HCT116 (cell line): ENCODE measurements at regions not wholly inside any gene's neighbourhood (a gene's known extent, or its start where the extent isn't known, plus 50 kb on each side); places are given as distances from the start of the nearest gene placed in this dataset.

Source experiments
- ATAC-seq: fragments of 200-7000 bp; cut with Tn5 transposase; 2 replicates; pipeline ENCODE4 v1.9.1; 2020; ENCODE audit warnings: mild to moderate bottlenecking, moderate library complexity
- BruUV-seq: library from RNA; stranded (reverse); fragments of 400-500 nt; replicated peaks from 2 replicates; lab custom pipeline; 2021; lab: Mats Ljungman, UMichigan
- CTCF ChIA-PET: fragments of 300-600 bp; sonication (Branson Sonifier 250); formaldehyde crosslinking; loops from one replicate; lab custom pipeline; 2021; ENCODE audit warnings: antibody characterized with exemption; lab: Charles Lee
- POLR2A ChIA-PET: fragments of 300-600, 350-600 bp; sonication (Branson Sonifier 250); formaldehyde crosslinking; loops from one replicate; lab custom pipeline; 2021; ENCODE audit warnings: antibody characterized with exemption; lab: Charles Lee
- RAD21 ChIA-PET, 2 experiments: fragments of 300-600 bp; sonication (Branson Sonifier 250); formaldehyde crosslinking; loops; one replicate each; lab custom pipeline; 2023; ENCODE audit warnings: low total read pairs in 2 of 2; ENCODE audit not compliant: uncharacterized antibody in 2 of 2, unreplicated experiment in 2 of 2, low non-redundant PET in 1 of 2; lab: Charles Lee
- DNase-seq: peaks from one replicate; pipeline ENCODE4 v3.0.0-alpha.2; 2010; ENCODE audit warnings: low read depth, low spot score
- H2AFZ ChIP-seq: fragments of 200-600 bp; shearing (Covaris generic), sonication (generic); 2 replicates; pipeline ENCODE4 v1.6.1; 2017; ENCODE audit warnings: low read depth, mixed run types, mixed read lengths, antibody characterized with exemption, low read length; ENCODE audit not compliant: poor library complexity, severe bottlenecking
- H3K27ac ChIP-seq: 2 replicates; pipeline ENCODE4 v1.5.1; 2012; ENCODE audit warnings: low read depth, low read length
- H3K27me3 ChIP-seq: fragments of 200-600 bp; sonication (generic); 2 replicates; pipeline ENCODE4 v1.6.1; 2016; ENCODE audit warnings: mixed run types, low read length, mixed read lengths; ENCODE audit not compliant: insufficient read depth
- H3K36me3 ChIP-seq, 2 experiments: fragments of 200-500 bp in 1 of 2; fragments of 200-600 bp in 1 of 2; sonication (Bioruptor generic) in 1 of 2; sonication (generic) in 1 of 2; 2 replicates each; pipeline versions ENCODE4 v1.5.1 to v1.6.1; 2014 to 2016; ENCODE audit warnings: low read length in 2 of 2, inconsistent platforms in 1 of 2, mixed read lengths in 1 of 2, mixed run types in 1 of 2; ENCODE audit not compliant: insufficient read depth in 2 of 2, control insufficient read depth in 1 of 2
- H3K4me1 ChIP-seq, 2 experiments: fragments of 200-600 bp in 1 of 2; sonication (generic) in 1 of 2; 2 replicates each; pipeline versions ENCODE4 v1.5.1 to v1.6.1; 2012 to 2017; ENCODE audit warnings: low read length in 2 of 2, inconsistent platforms in 1 of 2, mild to moderate bottlenecking in 1 of 2, mixed read lengths in 1 of 2, mixed run types in 1 of 2, moderate library complexity in 1 of 2; ENCODE audit not compliant: insufficient read depth in 2 of 2, control insufficient read depth in 1 of 2
- H3K4me2 ChIP-seq: fragments of 200-600 bp; sonication (generic); 2 replicates; pipeline ENCODE4 v1.6.1; 2017; ENCODE audit warnings: mixed run types, low read length, mixed read lengths
- H3K4me3 ChIP-seq, 2 experiments: fragments of 200-600 bp in 1 of 2; sonication (generic) in 1 of 2; replicated peaks in 1 of 2; 2 replicates each; pipeline ENCODE4 v1.5.1; 2011 to 2016; ENCODE audit warnings: low read length in 2 of 2, control low read depth in 1 of 2, low read depth in 1 of 2, mild to moderate bottlenecking in 1 of 2, mixed read lengths in 1 of 2, mixed run types in 1 of 2
- H3K79me2 ChIP-seq: fragments of 200-600 bp; sonication (generic); 2 replicates; pipeline ENCODE4 v1.6.1; 2017; ENCODE audit warnings: mild to moderate bottlenecking, mixed run types, low read length, moderate library complexity, mixed read lengths; ENCODE audit not compliant: insufficient read depth
- H3K9ac ChIP-seq: fragments of 200-600 bp; sonication (generic); 2 replicates; pipeline ENCODE4 v1.6.1; 2016; ENCODE audit warnings: low read length, mixed read lengths
- H3K9me2 ChIP-seq: fragments of 200-600 bp; sonication (generic), shearing (Covaris generic); 2 replicates; pipeline ENCODE4 v1.6.1; 2017; ENCODE audit warnings: mixed run types, mild to moderate bottlenecking, moderate library complexity; ENCODE audit not compliant: insufficient read depth
- H3K9me3 ChIP-seq, 2 experiments: fragments of 200-500 bp in 1 of 2; fragments of 200-600 bp in 1 of 2; sonication (Bioruptor generic) in 1 of 2; sonication (generic) in 1 of 2; 2 replicates each; pipeline ENCODE4 v1.6.1; 2014 to 2017; ENCODE audit warnings: low read length in 2 of 2, mixed read lengths in 2 of 2, inconsistent platforms in 1 of 2, low read depth in 1 of 2, mild to moderate bottlenecking in 1 of 2, mixed run types in 1 of 2, moderate library complexity in 1 of 2; ENCODE audit not compliant: control insufficient read depth in 1 of 2, insufficient read depth in 1 of 2
- H4K20me1 ChIP-seq: fragments of 200-600 bp; sonication (generic), shearing (Covaris generic); 2 replicates; pipeline ENCODE4 v1.6.1; 2017; ENCODE audit warnings: mixed run types, mild to moderate bottlenecking, moderate library complexity; ENCODE audit not compliant: insufficient read depth
- CBX3 ChIP-seq: IDR thresholded peaks from 2 replicates; pipeline ENCODE4 v1.6.1; 2012; ENCODE audit warnings: low read depth
- CTCF ChIP-seq, 3 experiments: fragments of 200-600 bp in 1 of 3; sonication (generic) in 1 of 3; IDR thresholded peaks in 2 of 3; conservative IDR thresholded peaks in 1 of 3; 2 replicates each; pipeline ENCODE4 v1.5.1; 2012 to 2017; ENCODE audit warnings: low read depth in 2 of 3, low read length in 2 of 3, antibody characterized with exemption in 1 of 3, borderline replicate concordance in 1 of 3, control low read depth in 1 of 3, mild to moderate bottlenecking in 1 of 3, mixed read lengths in 1 of 3, mixed run types in 1 of 3, moderate library complexity in 1 of 3; ENCODE audit not compliant: insufficient read depth in 1 of 3
- ZNF274 ChIP-seq: fragments of 200-500 bp; sonication (Bioruptor generic); IDR thresholded peaks from 2 replicates; pipeline ENCODE4 v1.6.1; 2014; ENCODE audit warnings: mild to moderate bottlenecking, low read depth, low read length, inconsistent platforms
- intact Hi-C: fragments of 100-400 bp; cut with micrococcal nuclease; formaldehyde crosslinking; loops from 2 replicates; pipeline ENCODE4 v1.10.0; 2022
- TF ChIP-seq, protein P1 (sequence below): IDR thresholded peaks from 2 replicates; pipeline ENCODE4 v1.6.1; 2011; ENCODE audit warnings: mild to moderate bottlenecking, low read length, moderate library complexity; ENCODE audit not compliant: insufficient replicate concordance; ENCODE audit errors: extremely low read depth

GRCh38 chr6:104365451-104366234 lies 494.1 kb downstream of the HACE1 start:
- Histone ChIP-seq H3K9ac (no peak overlapping the region), H3K79me2 (no peaks in the 10 kb centered on the region), H3K27ac (no peak overlapping the region), H2AFZ (no peak overlapping the region), H3K4me1 (no peaks in the 10 kb centered on the region), H3K4me2 (no peak overlapping the region), H3K4me3 (no peak overlapping the region), H3K36me3 (no peaks in the 10 kb centered on the region), H3K9me2 (no peaks in the 10 kb centered on the region), H3K27me3 (no peaks in the 10 kb centered on the region), H4K20me1 (no peaks in the 10 kb centered on the region), H3K9me3 (no peaks in the 10 kb centered on the region)
- POLR2A ChIA-PET, result no interaction called here
- BruUV-seq, result no TSS peak
- DNase-seq (no peak), ATAC-seq (no peak)
- CTCF ChIA-PET, result no interaction called here
- RAD21 ChIA-PET, result no interaction called here
- no peak for TF ChIP-seq CTCF (IDR thresholded peaks at IDR 0.05 in 2 of 3, conservative IDR thresholded peaks at IDR 0.05 in 1 of 3; ENCODE audit: borderline replicate concordance in 1 of 3, insufficient read depth in 1 of 3, low read depth in 2 of 3, low read length in 2 of 3)
- TF ChIP-seq CBX3, result no peak
- TF ChIP-seq, protein P1, sequence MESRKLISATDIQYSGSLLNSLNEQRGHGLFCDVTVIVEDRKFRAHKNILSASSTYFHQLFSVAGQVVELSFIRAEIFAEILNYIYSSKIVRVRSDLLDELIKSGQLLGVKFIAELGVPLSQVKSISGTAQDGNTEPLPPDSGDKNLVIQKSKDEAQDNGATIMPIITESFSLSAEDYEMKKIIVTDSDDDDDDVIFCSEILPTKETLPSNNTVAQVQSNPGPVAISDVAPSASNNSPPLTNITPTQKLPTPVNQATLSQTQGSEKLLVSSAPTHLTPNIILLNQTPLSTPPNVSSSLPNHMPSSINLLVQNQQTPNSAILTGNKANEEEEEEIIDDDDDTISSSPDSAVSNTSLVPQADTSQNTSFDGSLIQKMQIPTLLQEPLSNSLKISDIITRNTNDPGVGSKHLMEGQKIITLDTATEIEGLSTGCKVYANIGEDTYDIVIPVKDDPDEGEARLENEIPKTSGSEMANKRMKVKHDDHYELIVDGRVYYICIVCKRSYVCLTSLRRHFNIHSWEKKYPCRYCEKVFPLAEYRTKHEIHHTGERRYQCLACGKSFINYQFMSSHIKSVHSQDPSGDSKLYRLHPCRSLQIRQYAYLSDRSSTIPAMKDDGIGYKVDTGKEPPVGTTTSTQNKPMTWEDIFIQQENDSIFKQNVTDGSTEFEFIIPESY, result no peak
- TF ChIP-seq ZNF274, result no peak
- intact Hi-C loops, result no loop called here
